ENCODE measurements at regions not wholly inside any gene's neighbourhood (a gene's known extent, or its start where the extent isn't known, plus 50 kb on each side); places are given as distances from the start of the nearest gene placed in this dataset.
"Not testable (repeated sequence)": the region's sequence is repeated elsewhere in the genome, so short reads cannot be mapped to it uniquely, and the experiment has no call there.

DNA sequence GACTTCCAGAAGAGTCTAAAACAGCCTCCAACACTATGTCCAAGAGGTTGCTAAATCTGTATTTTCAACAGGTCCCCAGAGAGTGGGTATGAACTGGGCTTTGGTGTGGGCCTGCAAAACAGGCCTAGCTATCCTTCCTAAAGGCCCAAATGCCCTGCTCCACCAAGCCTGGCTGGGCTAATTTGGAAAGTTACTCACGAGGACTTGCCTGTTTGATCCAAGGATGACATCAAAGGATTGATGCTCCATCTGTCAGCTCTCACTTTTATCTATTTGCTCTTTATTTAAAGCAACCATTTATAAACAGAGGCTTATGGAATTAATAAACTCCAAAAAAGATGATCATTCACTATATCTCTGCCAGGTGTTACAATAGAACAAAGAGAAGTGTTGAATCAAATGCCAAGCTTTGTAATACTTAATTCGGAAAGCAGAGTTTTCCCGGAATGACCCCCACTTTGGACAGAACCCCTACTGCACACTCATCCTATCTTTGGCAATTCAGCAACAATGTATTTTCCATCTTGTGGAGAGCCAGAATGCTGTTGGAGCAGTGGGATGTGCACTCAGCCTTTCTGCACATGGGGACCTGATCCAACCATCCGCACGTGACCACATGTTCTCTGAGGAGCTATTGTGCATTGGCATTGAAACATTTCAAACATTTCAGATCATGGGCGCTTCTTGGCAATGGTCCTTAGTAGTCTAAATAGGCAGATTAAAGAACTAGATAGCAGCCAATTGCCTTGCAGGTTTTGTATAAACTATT, 163.3 kb upstream of the THBS1 start:
- H3K4me3 ChIP-seq (ENCODE audit: control insufficient read depth, low read depth, low read length), result no peak overlapping the region
- DNase-seq (ENCODE audit: low read depth), result no peak
- TF ChIP-seq, protein P1, sequence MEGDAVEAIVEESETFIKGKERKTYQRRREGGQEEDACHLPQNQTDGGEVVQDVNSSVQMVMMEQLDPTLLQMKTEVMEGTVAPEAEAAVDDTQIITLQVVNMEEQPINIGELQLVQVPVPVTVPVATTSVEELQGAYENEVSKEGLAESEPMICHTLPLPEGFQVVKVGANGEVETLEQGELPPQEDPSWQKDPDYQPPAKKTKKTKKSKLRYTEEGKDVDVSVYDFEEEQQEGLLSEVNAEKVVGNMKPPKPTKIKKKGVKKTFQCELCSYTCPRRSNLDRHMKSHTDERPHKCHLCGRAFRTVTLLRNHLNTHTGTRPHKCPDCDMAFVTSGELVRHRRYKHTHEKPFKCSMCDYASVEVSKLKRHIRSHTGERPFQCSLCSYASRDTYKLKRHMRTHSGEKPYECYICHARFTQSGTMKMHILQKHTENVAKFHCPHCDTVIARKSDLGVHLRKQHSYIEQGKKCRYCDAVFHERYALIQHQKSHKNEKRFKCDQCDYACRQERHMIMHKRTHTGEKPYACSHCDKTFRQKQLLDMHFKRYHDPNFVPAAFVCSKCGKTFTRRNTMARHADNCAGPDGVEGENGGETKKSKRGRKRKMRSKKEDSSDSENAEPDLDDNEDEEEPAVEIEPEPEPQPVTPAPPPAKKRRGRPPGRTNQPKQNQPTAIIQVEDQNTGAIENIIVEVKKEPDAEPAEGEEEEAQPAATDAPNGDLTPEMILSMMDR (conservative IDR thresholded peaks at IDR 0.05; ENCODE audit: control insufficient read depth, insufficient read depth, low read depth, low read length), result no peak

GRCh38 chr15:39419651-39420050, 161.2 kb upstream of the THBS1 start:
- H3K4me3 ChIP-seq (ENCODE audit: control insufficient read depth, low read depth, low read length), result no peak overlapping the region
- TF ChIP-seq, protein P1 (conservative IDR thresholded peaks at IDR 0.05; ENCODE audit: control insufficient read depth, insufficient read depth, low read depth, low read length), result no peak
- no peak for DNase-seq (ENCODE audit: low read depth)

- DNase-seq (ENCODE audit: low read depth); H3K4me3 ChIP-seq (ENCODE audit: control insufficient read depth, low read depth, low read length): not testable (repeated sequence)
Measured at GRCh38 chr15:39420123-39420852, 160.6 kb upstream of the THBS1 start.

GRCh38 chr15:39420853-39421192, 160.1 kb upstream of the THBS1 start:
- DNase-seq (ENCODE audit: low read depth); H3K4me3 ChIP-seq (ENCODE audit: control insufficient read depth, low read depth, low read length): not testable (repeated sequence)

DNA sequence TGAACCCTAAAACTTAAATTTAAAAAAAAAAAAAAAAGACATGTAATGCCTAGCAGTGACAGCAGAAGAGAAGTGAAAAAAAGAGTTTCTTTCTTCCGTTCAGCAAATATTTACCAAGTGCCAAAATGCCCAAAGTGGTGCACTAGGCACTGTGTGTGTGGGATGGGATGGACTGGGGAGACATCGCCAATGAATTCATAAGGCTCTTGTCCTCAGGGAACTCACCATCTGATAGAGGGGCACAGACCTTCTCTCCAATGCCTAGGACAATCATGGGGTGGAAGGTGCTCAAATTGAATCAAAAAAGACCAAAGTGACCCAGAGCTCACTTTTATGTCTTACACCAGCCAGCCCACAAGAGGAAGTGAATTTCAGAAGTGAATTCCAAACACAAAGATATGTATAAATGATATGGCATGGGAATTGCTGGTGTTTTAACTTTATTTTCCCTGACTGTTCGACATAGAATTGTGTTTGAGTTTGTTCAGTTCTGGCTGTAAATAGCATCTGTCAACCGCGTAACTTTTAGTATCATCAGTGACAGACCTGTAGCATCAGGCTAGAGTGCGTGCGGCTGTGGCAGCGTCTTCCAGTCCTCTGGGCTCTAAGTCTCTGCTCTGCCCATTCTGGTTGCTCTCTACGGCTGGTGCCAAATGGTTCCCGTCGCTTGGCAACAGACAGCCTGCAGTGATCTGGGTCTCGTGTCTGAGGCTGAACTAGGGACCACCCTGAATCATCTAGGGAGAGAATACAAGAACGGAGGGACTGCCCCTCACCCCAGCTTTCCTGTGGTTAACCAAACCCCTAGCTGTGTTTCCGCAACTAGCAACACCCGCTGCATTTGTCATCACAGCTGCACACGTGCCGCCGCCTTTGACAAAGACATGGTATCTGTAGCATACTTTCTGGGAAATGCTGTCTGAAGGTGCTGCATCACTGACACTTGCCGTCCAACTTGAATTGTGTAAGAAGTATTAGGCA, 154.0 kb upstream of the THBS1 start:
- no peak for DNase-seq (ENCODE audit: low read depth)
- no peak overlapping the region for H3K4me3 ChIP-seq (ENCODE audit: control insufficient read depth, low read depth, low read length)
- TF ChIP-seq, protein P1 (conservative IDR thresholded peaks at IDR 0.05; ENCODE audit: control insufficient read depth, insufficient read depth, low read depth, low read length), result no peak

DNA sequence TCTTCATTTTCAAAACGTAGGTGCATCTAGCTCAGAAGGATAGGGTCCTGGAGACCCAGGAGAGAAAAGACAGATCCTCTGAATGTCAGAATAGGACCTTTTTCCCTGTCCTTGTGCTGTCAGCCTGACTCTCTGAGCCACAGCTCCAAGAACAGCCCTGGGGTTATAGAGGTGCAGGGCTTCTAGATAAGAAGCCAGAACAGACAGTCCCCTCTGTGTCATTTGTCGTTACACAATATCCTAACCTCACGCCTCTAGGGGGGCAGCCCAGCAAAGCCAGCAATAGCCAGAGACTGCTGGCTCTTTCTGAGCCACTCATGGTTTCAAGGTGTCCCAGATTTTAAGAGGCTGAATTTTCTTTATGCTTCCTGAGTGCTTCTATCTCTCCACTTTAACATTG, 153.2 kb upstream of the THBS1 start:
- no peak for DNase-seq (ENCODE audit: low read depth)
- TF ChIP-seq, protein P1 (conservative IDR thresholded peaks at IDR 0.05; ENCODE audit: control insufficient read depth, insufficient read depth, low read depth, low read length), result no peak
- no peak overlapping the region for H3K4me3 ChIP-seq (ENCODE audit: control insufficient read depth, low read depth, low read length)

- TF ChIP-seq, protein P1 (conservative IDR thresholded peaks at IDR 0.05; ENCODE audit: control insufficient read depth, insufficient read depth, low read depth, low read length), result no peak
- DNase-seq (ENCODE audit: low read depth), result peak; percentile 91
- no peak overlapping the region for H3K4me3 ChIP-seq (ENCODE audit: control insufficient read depth, low read depth, low read length)
Measured at GRCh38 chr15:39429898-39430357, 151.0 kb upstream of the THBS1 start.
